Stimulated activated effector memory CD8-positive, alpha-beta T cell treated with anti-CD3 and anti-CD28 coated beads, Interleukin-12 subunit alpha, Interleukin-12 subunit beta, amount 100 ng/mL, for 72 hours (primary cell): ENCODE measurements at regions not wholly inside any gene's neighbourhood (a gene's known extent, or its start where the extent isn't known, plus 50 kb on each side); places are given as distances from the start of the nearest gene placed in this dataset.

Experiments used
- ATAC-seq: fragments of 150-1000 bp; cut with Tn5 transposase; 2 replicates; pipeline ENCODE4 v1.10.0; 2021
- DNase-seq, 2 donors: peaks; one replicate each; pipeline ENCODE4 v3.0.0; 2021 to 2022; ENCODE audit warnings: low spot score in 2 of 2
- H3K27ac Mint-ChIP-seq: one replicate; pipeline ENCODE4 v1.8.0; 2022; ENCODE audit warnings: mild to moderate bottlenecking, mixed read lengths
- H3K36me3 Mint-ChIP-seq: one replicate; pipeline ENCODE4 v1.8.0; 2022; ENCODE audit warnings: mild to moderate bottlenecking, mixed read lengths
- H3K4me1 Mint-ChIP-seq: one replicate; pipeline ENCODE4 v1.8.0; 2022; ENCODE audit warnings: mixed read lengths
- H3K4me3 Mint-ChIP-seq: one replicate; pipeline ENCODE4 v1.8.0; 2022; ENCODE audit warnings: mild to moderate bottlenecking, mixed read lengths
- H3K9me3 Mint-ChIP-seq: one replicate; pipeline ENCODE4 v1.8.0; 2022; ENCODE audit warnings: mixed read lengths

- Mint-ChIP-seq H3K4me3 (no peak overlapping the region), H3K27ac (no peak overlapping the region), H3K4me1 (no peaks in the 10 kb centered on the region), H3K36me3 (no peaks in the 10 kb centered on the region), H3K9me3 (no peaks in the 10 kb centered on the region)
- ATAC-seq (no peak), DNase-seq (no peak)
These were observed 251.0 kb downstream of the ZNF674 start for GRCh38 chrX:46294234-46294633.

- ATAC-seq (peak; percentile 79), DNase-seq (no peak)
- Mint-ChIP-seq H3K4me1 (peaks cover 8% of the 10 kb centered on the region), H3K27ac (no peak overlapping the region), H3K36me3 (no peaks in the 10 kb centered on the region), H3K4me3 (no peak overlapping the region), H3K9me3 (no peaks in the 10 kb centered on the region)
These were observed 265.3 kb downstream of the ZNF674 start for GRCh38 chrX:46279925-46280313.

GRCh38 chrX:46279214-46279924 lies 265.9 kb downstream of the ZNF674 start:
- peak; percentile 28 for ATAC-seq
- H3K36me3 Mint-ChIP-seq: no peaks in the 10 kb centered on the region
- H3K27ac Mint-ChIP-seq: peak overlapping the region; percentile 58

GRCh38 chrX:46278572-46278971 lies 266.6 kb downstream of the ZNF674 start:
- no peak for ATAC-seq

More at GRCh38 chrX:46279214-46279924, 265.9 kb downstream of the ZNF674 start:
- no peak for DNase-seq
- H3K4me1 Mint-ChIP-seq: peaks cover 8% of the 10 kb centered on the region
- no peaks in the 10 kb centered on the region for H3K9me3 Mint-ChIP-seq
- H3K4me3 Mint-ChIP-seq: peak overlapping the region; percentile 42

GRCh38 chrX:46268412-46268811 lies 276.8 kb downstream of the ZNF674 start:
- DNase-seq (no peak), ATAC-seq (peak; percentile 55)
- Mint-ChIP-seq H3K9me3 (no peaks in the 10 kb centered on the region), H3K4me1 (no peaks in the 10 kb centered on the region), H3K4me3 (no peak overlapping the region), H3K27ac (no peak overlapping the region), H3K36me3 (no peaks in the 10 kb centered on the region)

More at GRCh38 chrX:46278572-46278971, 266.6 kb downstream of the ZNF674 start:
- Mint-ChIP-seq H3K27ac (no peak overlapping the region), H3K36me3 (no peaks in the 10 kb centered on the region), H3K4me1 (peaks cover 8% of the 10 kb centered on the region), H3K4me3 (peak overlapping the region; percentile 42), H3K9me3 (no peaks in the 10 kb centered on the region)
- DNase-seq: no peak

GRCh38 chrX:46263494-46263893 lies 281.7 kb downstream of the ZNF674 start:
- Mint-ChIP-seq H3K4me1 (no peaks in the 10 kb centered on the region), H3K36me3 (no peaks in the 10 kb centered on the region), H3K27ac (no peak overlapping the region), H3K4me3 (no peak overlapping the region), H3K9me3 (no peaks in the 10 kb centered on the region)
- no peak for ATAC-seq
- no peak for DNase-seq

- no peak for ATAC-seq
These were observed 282.9 kb downstream of the ZNF674 start for GRCh38 chrX:46262304-46262703.

GRCh38 chrX:46260499-46260898 lies 284.7 kb downstream of the ZNF674 start:
- ATAC-seq (no peak), DNase-seq (no peak)
- H3K27ac Mint-ChIP-seq: no peak overlapping the region
- no peak overlapping the region for H3K4me3 Mint-ChIP-seq
- H3K9me3 Mint-ChIP-seq: no peaks in the 10 kb centered on the region
- H3K36me3 Mint-ChIP-seq: no peaks in the 10 kb centered on the region
- no peaks in the 10 kb centered on the region for H3K4me1 Mint-ChIP-seq

More at GRCh38 chrX:46262304-46262703, 282.9 kb downstream of the ZNF674 start:
- Mint-ChIP-seq H3K36me3 (no peaks in the 10 kb centered on the region), H3K27ac (no peak overlapping the region), H3K4me3 (no peak overlapping the region), H3K9me3 (no peaks in the 10 kb centered on the region), H3K4me1 (no peaks in the 10 kb centered on the region)
- DNase-seq: no peak

GRCh38 chrX:46258356-46258755 lies 286.9 kb downstream of the ZNF674 start:
- no peak overlapping the region for H3K4me3 Mint-ChIP-seq
- no peak for DNase-seq
- H3K9me3 Mint-ChIP-seq: no peaks in the 10 kb centered on the region
- no peaks in the 10 kb centered on the region for H3K4me1 Mint-ChIP-seq
- H3K27ac Mint-ChIP-seq: no peak overlapping the region
- H3K36me3 Mint-ChIP-seq: no peaks in the 10 kb centered on the region
- ATAC-seq: no peak

GRCh38 chrX:46257451-46257879 lies 287.8 kb downstream of the ZNF674 start:
- Mint-ChIP-seq H3K27ac (no peak overlapping the region), H3K36me3 (no peaks in the 10 kb centered on the region), H3K4me3 (no peak overlapping the region), H3K4me1 (no peaks in the 10 kb centered on the region), H3K9me3 (no peaks in the 10 kb centered on the region)
- DNase-seq (no peak), ATAC-seq (no peak)

GRCh38 chrX:46256875-46257274 lies 288.3 kb downstream of the ZNF674 start:
- DNase-seq: no peak
- ATAC-seq: no peak
- Mint-ChIP-seq H3K4me1 (no peaks in the 10 kb centered on the region), H3K9me3 (no peaks in the 10 kb centered on the region), H3K27ac (no peak overlapping the region), H3K36me3 (no peaks in the 10 kb centered on the region), H3K4me3 (no peak overlapping the region)

- H3K36me3 Mint-ChIP-seq: no peaks in the 10 kb centered on the region
- H3K9me3 Mint-ChIP-seq: no peaks in the 10 kb centered on the region
- no peak overlapping the region for H3K4me3 Mint-ChIP-seq
- DNase-seq (no peak), ATAC-seq (no peak)
- H3K27ac Mint-ChIP-seq: no peak overlapping the region
- no peaks in the 10 kb centered on the region for H3K4me1 Mint-ChIP-seq
These were observed 290.2 kb downstream of the ZNF674 start for GRCh38 chrX:46255046-46255445.

- Mint-ChIP-seq H3K36me3 (no peaks in the 10 kb centered on the region), H3K9me3 (no peaks in the 10 kb centered on the region), H3K4me3 (no peak overlapping the region), H3K4me1 (no peaks in the 10 kb centered on the region), H3K27ac (no peak overlapping the region)
- DNase-seq: no peak
- no peak for ATAC-seq
These were observed 290.6 kb downstream of the ZNF674 start for GRCh38 chrX:46254641-46255040.

GRCh38 chrX:46251755-46252154 lies 293.5 kb downstream of the ZNF674 start:
- no peak overlapping the region for H3K27ac Mint-ChIP-seq
- ATAC-seq: no peak
- no peaks in the 10 kb centered on the region for H3K9me3 Mint-ChIP-seq
- H3K4me3 Mint-ChIP-seq: no peak overlapping the region
- H3K4me1 Mint-ChIP-seq: no peaks in the 10 kb centered on the region
- DNase-seq: no peak
- no peaks in the 10 kb centered on the region for H3K36me3 Mint-ChIP-seq

GRCh38 chrX:46250151-46250550 lies 295.1 kb downstream of the ZNF674 start:
- no peak overlapping the region for H3K27ac Mint-ChIP-seq
- H3K9me3 Mint-ChIP-seq: no peaks in the 10 kb centered on the region
- ATAC-seq: no peak
- H3K36me3 Mint-ChIP-seq: no peaks in the 10 kb centered on the region
- H3K4me3 Mint-ChIP-seq: no peak overlapping the region
- no peaks in the 10 kb centered on the region for H3K4me1 Mint-ChIP-seq
- no peak for DNase-seq

- no peaks in the 10 kb centered on the region for H3K36me3 Mint-ChIP-seq
- H3K9me3 Mint-ChIP-seq: no peaks in the 10 kb centered on the region
- no peak overlapping the region for H3K27ac Mint-ChIP-seq
- no peak for DNase-seq
- no peak for ATAC-seq
- no peak overlapping the region for H3K4me3 Mint-ChIP-seq
- no peaks in the 10 kb centered on the region for H3K4me1 Mint-ChIP-seq
These were observed 297.8 kb downstream of the ZNF674 start for GRCh38 chrX:46247456-46247855.
